Prostate gland (tissue), 2 donors: ENCODE measurements at regions not wholly inside any gene's neighbourhood (a gene's known extent, or its start where the extent isn't known, plus 50 kb on each side); places are given as distances from the start of the nearest gene placed in this dataset.
"Not testable (repeated sequence)": the region's sequence is repeated elsewhere in the genome, so short reads cannot be mapped to it uniquely, and the experiment has no call there.

Source experiments
- DNase-seq: peaks from one replicate; pipeline ENCODE4 v3.0.0-alpha.2; 2019; ENCODE audit warnings: low spot score
- H3K27ac ChIP-seq, 2 donors: fragments of 200-600 bp; sonication (generic); 2 replicates each; pipeline ENCODE4 v1.5.1; 2017 to 2019
- H3K27me3 ChIP-seq: fragments of 200-600 bp; sonication (generic); replicated peaks from 2 replicates; pipeline ENCODE4 v1.5.1; 2019; ENCODE audit not compliant: insufficient read depth
- H3K36me3 ChIP-seq, 2 donors: fragments of 200-600 bp; sonication (generic); 1 replicate in 1 of 2; 2 replicates in 1 of 2; pipeline versions ENCODE4 v1.5.1 to v1.8.1; 2017 to 2019
- H3K4me1 ChIP-seq: fragments of 200-600 bp; sonication (generic); replicated peaks from 2 replicates; pipeline ENCODE4 v1.5.1; 2019
- H3K4me3 ChIP-seq, 2 donors: fragments of 200-600 bp; sonication (generic); 2 replicates each; pipeline ENCODE4 v1.5.1; 2017 to 2019
- H3K9me3 ChIP-seq: fragments of 200-600 bp; sonication (generic); 2 replicates; pipeline ENCODE4 v1.5.1; 2017
- CTCF ChIP-seq, 4 experiments: fragments of 200-600 bp in 2 of 4; fragments of 450-650 bp in 2 of 4; sonication (generic) in 2 of 4; IDR thresholded peaks; 1 replicate in 3 of 4; 2 replicates in 1 of 4; pipeline ENCODE4 v1.5.1; 2016 to 2019; ENCODE audit warnings: antibody characterized with exemption in 4 of 4, mild to moderate bottlenecking in 2 of 4, moderate library complexity in 2 of 4
- POLR2A ChIP-seq: fragments of 450-650 bp; IDR thresholded peaks from one replicate; pipeline ENCODE4 v1.6.1; 2016; ENCODE audit warnings: antibody characterized with exemption, mild to moderate bottlenecking
- POLR2AphosphoS5 ChIP-seq: sonication (generic); formaldehyde crosslinking; IDR thresholded peaks from one replicate; pipeline ENCODE4 v1.6.1; 2017; ENCODE audit warnings: antibody characterized with exemption
- WGBS: methylation state at CpG from one replicate; pipeline ENCODE4 v1.1.5; 2018; 5-methylcytosine and 5-hydroxymethylcytosine counted together
- intact Hi-C: fragments of 100-400 bp; cut with DNase I; formaldehyde crosslinking; loops from one replicate; pipeline ENCODE4 v1.14.2; 2022

GRCh38 chr16:76705892-76706291, 428.7 kb downstream of the CNTNAP4 start:
- no peak for DNase-seq
- no peak overlapping the region for H3K27ac ChIP-seq
- no peaks in the 10 kb centered on the region for H3K9me3 ChIP-seq
- intact Hi-C loops = no loop called here
- no peaks in the 10 kb centered on the region for H3K36me3 ChIP-seq
- no peaks in the 10 kb centered on the region for H3K4me1 ChIP-seq
- TF ChIP-seq CTCF (IDR thresholded peaks at IDR 0.05) (no peak), POLR2AphosphoS5 (no peak), POLR2A (no peak)
- no peak overlapping the region for H3K4me3 ChIP-seq
- no peaks in the 10 kb centered on the region for H3K27me3 ChIP-seq

- Histone ChIP-seq H3K36me3 (no peaks in the 10 kb centered on the region), H3K4me1 (no peaks in the 10 kb centered on the region), H3K27me3 (no peaks in the 10 kb centered on the region), H3K27ac (no peak overlapping the region), H3K4me3 (no peak overlapping the region), H3K9me3 (no peaks in the 10 kb centered on the region)
- TF ChIP-seq POLR2A = no peak
- no peak for TF ChIP-seq CTCF (IDR thresholded peaks at IDR 0.05)
- no peak for TF ChIP-seq POLR2AphosphoS5
- 39% methylated on average over 1 of the region's 1 CpG for WGBS
- DNase-seq = no peak
- intact Hi-C loops = no loop called here
These were observed 436.0 kb downstream of the CNTNAP4 start for GRCh38 chr16:76713191-76713590.

- intact Hi-C loops, H3K9me3 ChIP-seq, H3K27me3 ChIP-seq, H3K4me3 ChIP-seq, H3K36me3 ChIP-seq, H3K4me1 ChIP-seq, H3K27ac ChIP-seq, DNase-seq: not testable (repeated sequence)
- WGBS = 96% methylated on average over 5 of the region's 5 CpGs
These were observed 439.1 kb downstream of the CNTNAP4 start for GRCh38 chr16:76716251-76716650.

GRCh38 chr16:76724181-76724580, 447.0 kb downstream of the CNTNAP4 start:
- intact Hi-C loops = no loop called here

GRCh38 chr16:76729525-76729924, 452.3 kb downstream of the CNTNAP4 start:
- Histone ChIP-seq H3K27ac (no peak overlapping the region), H3K27me3 (peaks cover 2% of the 10 kb centered on the region), H3K4me1 (no peaks in the 10 kb centered on the region), H3K4me3 (no peak overlapping the region), H3K9me3 (no peaks in the 10 kb centered on the region), H3K36me3 (no peaks in the 10 kb centered on the region)
- intact Hi-C loops = no loop called here
- no peak for DNase-seq
- TF ChIP-seq CTCF (IDR thresholded peaks at IDR 0.05) (no peak), POLR2A (no peak), POLR2AphosphoS5 (no peak)
- 23% methylated on average over 1 of the region's 1 CpG for WGBS

More at GRCh38 chr16:76724181-76724580, 447.0 kb downstream of the CNTNAP4 start:
- Histone ChIP-seq H3K36me3 (no peaks in the 10 kb centered on the region), H3K4me3 (no peak overlapping the region), H3K27ac (no peak overlapping the region), H3K4me1 (no peaks in the 10 kb centered on the region), H3K27me3 (peaks cover 2% of the 10 kb centered on the region), H3K9me3 (no peaks in the 10 kb centered on the region)
- WGBS = 92% methylated on average over 1 of the region's 1 CpG
- TF ChIP-seq POLR2A (no peak), POLR2AphosphoS5 (no peak), CTCF (IDR thresholded peaks at IDR 0.05) (no peak)
- no peak for DNase-seq
